ENCODE measurements at regions not wholly inside any gene's neighbourhood (a gene's known extent, or its start where the extent isn't known, plus 50 kb on each side); places are given as distances from the start of the nearest gene placed in this dataset.

DNA sequence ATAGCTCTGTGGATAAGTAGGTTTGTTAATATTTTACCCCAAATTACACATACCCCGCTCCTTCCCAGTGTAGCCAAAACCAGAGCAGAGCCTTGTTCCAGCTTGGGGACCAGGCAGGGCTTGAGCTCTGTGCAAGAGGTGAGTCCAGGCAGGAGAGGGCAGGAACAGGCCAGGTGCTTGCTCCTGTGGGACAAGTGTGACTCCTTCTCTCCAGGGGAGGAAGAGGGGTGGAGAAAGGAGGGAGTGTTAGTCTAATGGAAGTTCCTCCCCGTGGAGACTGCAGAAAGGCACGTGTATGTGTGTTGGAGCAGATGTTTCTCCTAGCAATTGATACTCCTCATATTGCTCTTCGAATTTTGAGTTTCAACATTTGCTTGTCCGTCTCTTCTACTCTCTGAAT lies 201.0 kb downstream of the FGF9 start:
- no peak overlapping the region for H3K4me2 ChIP-seq (ENCODE audit: control insufficient read depth, extremely low read depth, insufficient read depth, low read depth, low read length)

DNA sequence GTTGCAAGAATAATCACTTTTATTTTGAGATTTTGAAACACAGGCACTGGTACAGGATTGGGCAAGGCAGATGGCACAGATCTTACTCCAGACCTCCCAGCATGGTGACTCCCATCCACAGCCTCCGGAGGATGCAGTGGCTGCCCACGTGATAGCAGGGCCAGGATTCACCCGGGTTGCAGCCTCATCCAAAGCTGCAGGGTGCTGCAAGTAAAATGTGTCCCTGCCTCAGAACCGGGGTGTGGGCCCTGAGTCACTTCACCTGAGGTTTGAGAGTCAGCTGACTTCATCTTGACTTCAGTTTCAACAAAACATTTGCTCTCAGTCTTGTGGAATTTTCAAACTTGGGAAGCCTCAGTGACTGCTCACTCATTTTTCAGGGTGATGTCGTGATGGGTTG lies 201.9 kb downstream of the FGF9 start:
- Histone ChIP-seq H4K20me1 (ENCODE audit: control insufficient read depth, extremely low read depth, insufficient read depth, low read length) (no peaks in the 10 kb centered on the region), H2AFZ (ENCODE audit: control insufficient read depth, low read length) (no peak overlapping the region), H3K4me2 (ENCODE audit: control insufficient read depth, extremely low read depth, insufficient read depth, low read depth, low read length) (no peak overlapping the region), H3K27ac (ENCODE audit: control insufficient read depth, insufficient read depth, low read length) (no peak overlapping the region), H3K79me2 (ENCODE audit: control insufficient read depth, insufficient read depth, low read length) (no peaks in the 10 kb centered on the region), H3K9me3 (ENCODE audit: control insufficient read depth, low read depth, low read length) (no peaks in the 10 kb centered on the region), H3K27me3 (ENCODE audit: control insufficient read depth, extremely low read depth, insufficient read depth, low read length) (no peaks in the 10 kb centered on the region), H3K4me1 (ENCODE audit: control insufficient read depth, extremely low read depth, insufficient read depth, low read length) (no peaks in the 10 kb centered on the region), H3K36me3 (ENCODE audit: control insufficient read depth in 2 of 2, extremely low read depth in 1 of 2, insufficient read depth in 2 of 2, low read length in 2 of 2) (no peaks in the 10 kb centered on the region), H3K9me1 (ENCODE audit: control insufficient read depth, extremely low read depth, insufficient read depth, low read length) (no peaks in the 10 kb centered on the region), H3K4me3 (ENCODE audit: control insufficient read depth in 2 of 3, extremely low read depth in 1 of 3, insufficient read depth in 2 of 3, low read depth in 1 of 3, low read length in 3 of 3) (no peak overlapping the region), H3K9ac (ENCODE audit: control insufficient read depth, extremely low read depth, insufficient read depth, low read length) (no peak overlapping the region)
- FAIRE-seq: no peak
- TF ChIP-seq, protein P1, sequence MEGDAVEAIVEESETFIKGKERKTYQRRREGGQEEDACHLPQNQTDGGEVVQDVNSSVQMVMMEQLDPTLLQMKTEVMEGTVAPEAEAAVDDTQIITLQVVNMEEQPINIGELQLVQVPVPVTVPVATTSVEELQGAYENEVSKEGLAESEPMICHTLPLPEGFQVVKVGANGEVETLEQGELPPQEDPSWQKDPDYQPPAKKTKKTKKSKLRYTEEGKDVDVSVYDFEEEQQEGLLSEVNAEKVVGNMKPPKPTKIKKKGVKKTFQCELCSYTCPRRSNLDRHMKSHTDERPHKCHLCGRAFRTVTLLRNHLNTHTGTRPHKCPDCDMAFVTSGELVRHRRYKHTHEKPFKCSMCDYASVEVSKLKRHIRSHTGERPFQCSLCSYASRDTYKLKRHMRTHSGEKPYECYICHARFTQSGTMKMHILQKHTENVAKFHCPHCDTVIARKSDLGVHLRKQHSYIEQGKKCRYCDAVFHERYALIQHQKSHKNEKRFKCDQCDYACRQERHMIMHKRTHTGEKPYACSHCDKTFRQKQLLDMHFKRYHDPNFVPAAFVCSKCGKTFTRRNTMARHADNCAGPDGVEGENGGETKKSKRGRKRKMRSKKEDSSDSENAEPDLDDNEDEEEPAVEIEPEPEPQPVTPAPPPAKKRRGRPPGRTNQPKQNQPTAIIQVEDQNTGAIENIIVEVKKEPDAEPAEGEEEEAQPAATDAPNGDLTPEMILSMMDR (optimal IDR thresholded peaks at IDR 0.05 in 1 of 3, IDR thresholded peaks at IDR 0.05 in 1 of 3, conservative IDR thresholded peaks at IDR 0.05 in 1 of 3; ENCODE audit: extremely low read depth in 1 of 3, insufficient read depth in 2 of 3, low read length in 3 of 3): no peak
- no peak for TF ChIP-seq EZH2 (IDR thresholded peaks at IDR 0.05; ENCODE audit: low read length)
- DNase-seq (ENCODE audit: low read depth, low spot score): no peak
- dilution Hi-C loops (cut with MboI; ENCODE audit: extremely low pct_ligation_motif_present, low sequenced_read_pairs): no loop called here

More for the DNA sequence above, 201.0 kb downstream of the FGF9 start:
- Histone ChIP-seq H3K9ac (ENCODE audit: control insufficient read depth, extremely low read depth, insufficient read depth, low read length) (no peak overlapping the region), H3K9me1 (ENCODE audit: control insufficient read depth, extremely low read depth, insufficient read depth, low read length) (no peaks in the 10 kb centered on the region), H3K4me1 (ENCODE audit: control insufficient read depth, extremely low read depth, insufficient read depth, low read length) (no peaks in the 10 kb centered on the region), H3K36me3 (ENCODE audit: control insufficient read depth in 2 of 2, extremely low read depth in 1 of 2, insufficient read depth in 2 of 2, low read length in 2 of 2) (no peaks in the 10 kb centered on the region), H3K4me3 (ENCODE audit: control insufficient read depth in 2 of 3, extremely low read depth in 1 of 3, insufficient read depth in 2 of 3, low read depth in 1 of 3, low read length in 3 of 3) (no peak overlapping the region), H3K79me2 (ENCODE audit: control insufficient read depth, insufficient read depth, low read length) (no peaks in the 10 kb centered on the region), H3K27me3 (ENCODE audit: control insufficient read depth, extremely low read depth, insufficient read depth, low read length) (no peaks in the 10 kb centered on the region), H3K27ac (ENCODE audit: control insufficient read depth, insufficient read depth, low read length) (no peak overlapping the region), H4K20me1 (ENCODE audit: control insufficient read depth, extremely low read depth, insufficient read depth, low read length) (no peaks in the 10 kb centered on the region), H3K9me3 (ENCODE audit: control insufficient read depth, low read depth, low read length) (no peaks in the 10 kb centered on the region), H2AFZ (ENCODE audit: control insufficient read depth, low read length) (no peak overlapping the region)
- TF ChIP-seq, protein P1 (optimal IDR thresholded peaks at IDR 0.05 in 1 of 3, IDR thresholded peaks at IDR 0.05 in 1 of 3, conservative IDR thresholded peaks at IDR 0.05 in 1 of 3; ENCODE audit: extremely low read depth in 1 of 3, insufficient read depth in 2 of 3, low read length in 3 of 3): no peak
- TF ChIP-seq EZH2 (IDR thresholded peaks at IDR 0.05; ENCODE audit: low read length): no peak
- dilution Hi-C loops (cut with MboI; ENCODE audit: extremely low pct_ligation_motif_present, low sequenced_read_pairs): no loop called here
- DNase-seq (ENCODE audit: low read depth, low spot score) (no peak), FAIRE-seq (no peak)

Measured in keratinocyte (primary cell).